HG02885 (cell line): ENCODE measurements at regions not wholly inside any gene's neighbourhood (a gene's known extent, or its start where the extent isn't known, plus 50 kb on each side); places are given as distances from the start of the nearest gene placed in this dataset.

Experiments
- ATAC-seq: cut with Tn5 transposase; IDR thresholded peaks from one replicate; pipeline ENCODE4 v1.9.1; 2021; ENCODE audit warnings: mild to moderate bottlenecking; ENCODE audit not compliant: unreplicated experiment, poor library complexity

- no peak for ATAC-seq
Measured at GRCh38 chr6:167731731-167732422, 94.8 kb upstream of the AFDN start.

- no peak for ATAC-seq
Measured at GRCh38 chr6:167733740-167734661, 92.7 kb upstream of the AFDN start.

- no peak for ATAC-seq
Measured at GRCh38 chr6:167734662-167735083, 92.0 kb upstream of the AFDN start.

GRCh38 chr6:167735084-167735950, 91.4 kb upstream of the AFDN start:
- ATAC-seq: no peak

GRCh38 chr6:167735951-167736288, 90.8 kb upstream of the AFDN start:
- ATAC-seq: no peak

GRCh38 chr6:167736486-167737204, 90.1 kb upstream of the AFDN start:
- ATAC-seq: no peak

GRCh38 chr6:167737205-167737830, 89.4 kb upstream of the AFDN start:
- ATAC-seq: no peak

GRCh38 chr6:167738386-167738785, 88.3 kb upstream of the AFDN start:
- ATAC-seq: no peak

GRCh38 chr6:167739721-167740475, 86.8 kb upstream of the AFDN start:
- no peak for ATAC-seq

GRCh38 chr6:167742719-167743303, 83.9 kb upstream of the AFDN start:
- ATAC-seq: no peak

- ATAC-seq: no peak
Measured at GRCh38 chr6:167744681-167745669, 81.7 kb upstream of the AFDN start.

- ATAC-seq: no peak
Measured at GRCh38 chr6:167745670-167746389, 80.9 kb upstream of the AFDN start.

GRCh38 chr6:167746390-167746907, 80.3 kb upstream of the AFDN start:
- no peak for ATAC-seq

GRCh38 chr6:167746975-167747374, 79.7 kb upstream of the AFDN start:
- ATAC-seq: no peak

- no peak for ATAC-seq
Measured at GRCh38 chr6:167747645-167748044, 79.1 kb upstream of the AFDN start.

- ATAC-seq: no peak
Measured at GRCh38 chr6:167748046-167748445, 78.7 kb upstream of the AFDN start.
